ENCODE measurements at regions not wholly inside any gene's neighbourhood (a gene's known extent, or its start where the extent isn't known, plus 50 kb on each side); places are given as distances from the start of the nearest gene placed in this dataset.
A peak's percentile ranks its signal among the peaks of the same experiment; 100 is the strongest.

DNA sequence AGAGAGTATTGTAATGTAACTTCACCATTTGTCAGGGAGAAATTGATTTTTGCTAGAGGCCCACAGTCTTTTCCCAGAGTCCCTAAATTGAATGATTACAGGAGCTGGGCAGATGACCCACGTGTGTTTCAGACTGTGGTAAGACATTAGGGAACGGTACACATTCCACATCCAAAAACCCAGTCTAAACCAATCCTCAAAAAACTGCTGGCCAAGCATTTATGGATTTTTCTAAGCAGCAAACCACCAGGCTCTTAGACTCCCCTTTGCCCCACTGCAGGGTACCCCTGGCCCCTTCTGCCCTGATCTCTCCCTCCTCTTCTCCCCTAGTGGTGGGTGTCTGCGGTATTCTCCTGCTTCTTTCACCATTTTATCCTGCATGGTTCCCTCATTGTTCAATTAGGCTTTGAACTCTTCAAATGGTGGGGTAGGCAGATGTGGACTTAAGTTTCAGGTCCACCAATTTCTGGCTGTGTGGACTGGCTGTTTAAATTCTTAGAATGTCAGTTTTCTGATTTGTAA is 135.5 kb upstream of the SORCS3 start:
- DNase-seq: no peak

DNA sequence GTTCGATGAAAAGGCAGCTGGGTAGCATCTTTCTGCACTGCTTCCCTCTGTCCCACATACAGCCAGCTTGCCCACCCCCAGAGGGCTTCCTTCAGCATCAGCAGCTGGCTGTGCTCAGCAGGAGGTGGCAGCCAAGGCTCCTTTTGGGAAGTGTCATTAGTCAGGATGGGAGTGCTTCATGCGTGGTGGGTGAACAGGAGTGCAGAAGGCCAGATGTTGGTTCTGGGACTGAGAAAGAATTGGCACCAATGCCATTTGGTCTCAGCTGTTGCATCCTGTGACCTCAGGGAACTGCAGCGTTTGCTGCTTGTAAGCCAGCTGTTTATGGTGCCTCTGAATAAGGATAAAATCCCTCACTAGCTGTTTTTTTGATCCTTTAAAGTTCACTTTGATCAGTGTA is 131.1 kb upstream of the SORCS3 start:
- DNase-seq: no peak

DNA sequence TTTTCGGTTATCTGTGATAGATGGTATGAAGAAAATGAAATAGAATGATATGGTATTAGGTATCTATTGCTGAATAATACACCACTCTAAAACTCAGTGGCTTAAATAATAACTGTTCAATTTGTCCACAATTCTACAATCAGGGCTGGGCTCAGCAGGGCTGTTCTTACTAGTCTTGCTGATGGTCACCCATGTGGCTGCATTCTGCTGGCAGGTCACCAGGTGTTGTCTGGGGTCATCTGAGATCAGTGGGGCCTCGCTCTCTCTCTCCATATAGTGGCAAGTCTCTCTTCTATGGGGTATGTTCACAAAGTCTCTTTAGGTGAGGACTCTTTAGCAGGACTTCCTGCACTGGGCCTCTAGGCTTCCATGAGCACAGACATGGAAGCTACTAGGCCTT is 130.4 kb upstream of the SORCS3 start:
- DNase-seq: no peak

DNA sequence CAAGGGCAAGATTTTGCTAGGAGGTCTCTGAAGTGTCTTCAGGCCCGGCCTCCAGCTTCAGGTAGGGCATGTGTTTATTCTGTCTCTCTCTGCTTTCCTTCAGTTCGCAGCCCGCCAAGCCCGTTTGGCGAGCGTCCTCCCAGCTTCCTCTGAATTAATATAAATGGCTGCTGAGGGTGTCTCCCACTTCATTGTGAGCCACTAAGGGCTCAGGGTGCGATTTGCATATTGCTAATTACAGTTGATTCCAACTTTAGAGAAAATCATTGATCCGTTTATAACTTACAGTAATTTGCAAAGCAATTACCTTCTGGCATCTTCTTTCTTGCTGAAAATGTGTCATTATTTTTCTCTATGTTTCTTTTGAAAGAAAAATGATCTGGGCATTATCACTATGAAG is 128.3 kb upstream of the SORCS3 start:
- no peak for DNase-seq

DNA sequence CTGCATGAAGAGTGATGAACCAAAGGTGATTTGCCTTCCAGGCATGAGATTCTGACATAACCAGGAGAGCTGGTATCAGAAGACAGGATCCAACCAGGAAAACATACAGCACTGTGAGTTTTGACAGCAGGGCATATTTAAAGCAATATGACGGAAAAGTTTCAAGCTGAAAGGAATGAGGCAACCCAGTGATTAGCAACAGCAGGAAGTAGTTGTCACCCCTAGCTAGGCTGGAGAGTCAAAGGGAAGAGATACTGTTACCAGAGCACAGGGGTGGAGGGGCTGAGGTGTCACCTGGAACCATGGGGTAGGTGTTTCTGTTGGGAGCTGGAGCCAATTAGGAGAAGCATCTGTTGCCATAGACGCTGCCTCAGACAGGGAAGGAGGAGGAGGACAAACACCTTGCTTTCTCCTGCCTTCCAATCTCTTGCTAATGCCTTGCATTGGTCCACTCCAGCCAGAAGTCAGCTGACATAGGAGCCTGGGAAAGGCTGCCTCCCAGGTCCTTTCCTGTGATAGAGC is 125.4 kb upstream of the SORCS3 start:
- DNase-seq: no peak

DNA sequence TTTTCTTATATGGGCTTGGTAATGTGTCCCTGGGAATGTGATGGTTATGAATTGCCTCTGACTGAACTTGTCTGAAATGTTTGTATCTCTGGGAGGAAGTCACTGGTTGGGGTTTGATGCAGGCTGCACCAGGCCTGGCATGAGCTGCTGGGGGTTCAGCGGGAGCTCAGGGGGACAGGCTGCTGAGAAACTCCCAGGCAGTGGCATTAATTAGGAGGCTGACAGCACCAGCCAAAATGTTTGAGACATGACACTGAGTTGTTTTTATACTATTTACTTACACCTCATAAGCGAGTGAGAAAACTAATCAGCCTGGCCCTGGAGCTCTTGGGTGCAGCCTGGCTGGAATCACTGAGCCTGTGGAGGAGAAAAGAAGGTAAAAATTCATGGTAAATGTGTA is 124.1 kb upstream of the SORCS3 start:
- DNase-seq: no peak

DNA sequence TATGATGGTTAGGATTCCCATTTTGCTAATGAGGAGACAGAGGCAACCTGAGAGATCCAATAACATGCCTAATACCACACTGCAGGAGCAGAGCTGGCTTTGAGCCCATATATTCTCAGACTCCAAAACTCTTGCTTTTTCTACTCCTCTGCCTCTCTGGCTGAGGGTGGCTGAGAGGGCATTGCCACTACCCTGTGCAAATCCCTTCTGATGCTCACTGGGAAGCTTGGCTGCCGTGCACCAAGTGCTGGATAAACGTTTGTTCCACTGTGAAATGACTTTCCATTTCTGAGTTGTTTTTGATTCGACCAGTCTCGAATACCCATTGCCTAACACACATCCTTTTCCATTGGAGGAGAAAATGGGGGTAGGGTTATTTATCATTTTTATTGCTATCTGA is 123.1 kb upstream of the SORCS3 start:
- DNase-seq: no peak

DNA sequence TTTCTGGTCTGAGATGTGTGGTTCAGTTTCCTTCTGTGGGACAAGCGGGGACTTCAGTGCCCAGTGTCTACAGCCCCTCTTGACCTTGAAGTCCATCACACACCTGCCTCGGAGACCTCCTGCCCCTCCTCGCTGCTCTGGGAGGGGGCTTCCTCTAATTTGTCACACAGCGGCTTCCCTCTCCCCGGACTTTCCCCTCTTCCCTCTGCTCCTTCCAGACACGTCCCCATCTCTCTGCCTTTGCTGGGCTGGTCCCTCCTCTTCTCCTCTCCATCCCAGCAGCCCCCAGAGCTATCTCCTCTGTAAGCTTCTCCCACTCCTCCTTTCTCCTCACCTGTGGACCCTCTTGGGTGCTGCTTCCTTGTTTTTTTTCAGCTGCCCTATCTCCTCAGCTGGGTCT is 122.2 kb upstream of the SORCS3 start:
- DNase-seq: no peak

DNA sequence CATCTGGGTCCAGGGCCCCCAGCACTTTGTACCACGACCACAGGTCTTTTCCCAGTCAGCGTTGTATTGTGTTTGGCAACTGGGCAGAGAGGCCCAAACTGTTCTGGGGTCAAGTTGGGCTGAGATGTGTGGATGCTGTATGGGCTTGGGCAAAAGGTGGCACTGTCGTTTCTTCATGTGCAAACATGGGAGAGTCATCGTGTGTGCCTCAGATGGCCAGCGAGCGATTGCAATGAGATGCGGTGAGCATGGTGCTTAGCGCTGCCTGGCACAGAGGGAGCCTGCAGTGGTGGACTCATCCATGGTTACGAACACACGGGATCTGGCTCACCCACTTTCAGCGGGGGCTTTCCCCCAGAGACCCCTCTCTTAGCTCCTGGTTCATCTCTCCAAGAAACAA is 120.4 kb upstream of the SORCS3 start:
- no peak for DNase-seq

DNA sequence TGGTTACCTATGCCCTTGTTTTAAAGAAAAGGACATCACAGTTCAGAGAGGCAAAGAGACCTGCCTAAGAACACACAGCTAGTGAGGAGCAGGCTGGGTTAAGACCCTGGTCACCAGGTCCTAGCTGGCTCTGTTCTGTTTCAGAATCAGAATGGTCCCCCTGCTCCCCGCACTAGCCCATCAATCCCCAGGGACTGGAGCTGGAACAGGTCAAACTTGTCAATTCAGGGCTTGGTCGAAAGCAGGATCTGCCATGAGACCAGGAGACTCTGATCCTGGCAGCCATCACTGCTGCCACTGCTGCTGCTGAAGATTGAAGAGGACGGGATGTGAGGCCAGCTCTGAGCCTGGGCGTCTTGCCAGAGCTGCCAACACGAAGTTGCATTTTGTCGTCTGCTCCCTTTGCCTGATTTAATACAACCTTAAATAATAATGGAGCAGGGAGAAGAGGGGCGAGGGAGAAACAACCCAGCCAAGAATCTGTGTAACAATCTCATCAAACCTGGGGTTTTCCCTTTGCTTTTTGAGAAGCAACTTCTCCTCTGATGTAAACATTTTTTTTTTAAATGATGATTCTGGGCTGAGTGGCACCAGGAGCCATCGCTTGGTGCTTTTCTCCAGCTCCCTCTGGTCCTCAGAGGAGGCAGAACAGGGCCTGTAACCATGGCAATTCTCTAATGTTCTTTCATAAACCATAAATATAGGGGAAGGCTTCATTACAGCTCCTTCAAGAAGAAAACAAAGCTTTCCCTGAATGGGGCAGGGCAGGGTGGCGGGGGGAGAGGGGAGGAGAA is 119.0 kb upstream of the SORCS3 start:
- peak in 1 of 2 donors; percentile 13 for DNase-seq

DNA sequence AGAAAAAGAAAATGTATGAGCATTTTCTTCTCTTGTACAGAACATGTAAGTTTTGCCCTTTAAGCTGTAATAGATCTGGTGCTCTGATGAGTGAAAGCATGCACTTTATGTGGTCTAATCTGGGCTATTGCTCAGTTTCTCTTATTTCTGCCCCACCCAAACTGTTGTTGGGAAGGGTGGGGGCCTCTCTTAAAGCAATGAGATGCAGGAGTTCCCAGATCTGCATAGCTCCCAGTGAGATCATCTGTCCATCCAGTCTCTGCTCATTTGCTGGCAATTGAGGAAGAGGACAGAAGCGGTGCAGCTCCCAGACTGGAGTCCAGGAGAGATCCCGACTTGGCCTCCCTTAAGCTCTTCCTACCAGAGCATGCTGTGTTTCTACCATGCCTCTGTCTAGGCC is 114.9 kb upstream of the SORCS3 start:
- no peak for DNase-seq

DNA sequence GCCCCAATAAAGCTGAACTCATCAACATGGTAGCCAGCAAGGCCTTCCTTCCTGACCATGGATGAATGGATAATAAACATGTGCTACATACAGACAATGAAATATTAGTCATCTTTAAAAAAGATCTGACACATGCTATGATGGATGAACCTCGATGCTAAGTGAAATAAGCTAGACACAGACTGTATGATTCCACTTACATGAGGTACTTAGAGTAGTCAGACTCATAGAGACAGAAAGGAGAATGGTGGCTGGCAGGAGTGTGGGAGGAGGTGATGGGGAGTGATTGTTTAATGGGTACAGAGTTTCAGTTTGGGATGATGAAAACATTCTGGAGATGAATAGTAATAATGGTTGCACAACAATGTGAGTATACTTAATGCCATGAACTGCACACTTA is 114.1 kb upstream of the SORCS3 start:
- no peak for DNase-seq

DNA sequence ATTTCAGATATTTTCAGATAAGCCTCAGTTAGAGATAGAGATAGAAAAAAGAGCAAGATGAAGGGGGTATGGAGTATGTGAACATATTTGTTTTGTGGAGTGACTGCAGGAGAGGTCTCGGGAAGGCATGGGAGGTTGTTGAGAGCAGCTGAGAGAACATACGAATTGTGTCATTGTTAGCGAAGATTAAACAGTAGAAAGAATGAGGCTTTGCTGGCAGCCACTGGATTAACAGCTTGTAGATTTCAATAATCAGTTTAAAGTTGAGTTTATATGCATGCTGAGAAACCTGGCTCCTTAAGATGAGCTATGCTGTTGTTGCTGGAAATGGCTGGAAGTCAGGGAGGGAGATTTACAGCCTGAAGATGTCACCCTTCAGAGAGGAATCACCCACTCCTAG is 100.9 kb upstream of the SORCS3 start:
- DNase-seq: no peak

DNA sequence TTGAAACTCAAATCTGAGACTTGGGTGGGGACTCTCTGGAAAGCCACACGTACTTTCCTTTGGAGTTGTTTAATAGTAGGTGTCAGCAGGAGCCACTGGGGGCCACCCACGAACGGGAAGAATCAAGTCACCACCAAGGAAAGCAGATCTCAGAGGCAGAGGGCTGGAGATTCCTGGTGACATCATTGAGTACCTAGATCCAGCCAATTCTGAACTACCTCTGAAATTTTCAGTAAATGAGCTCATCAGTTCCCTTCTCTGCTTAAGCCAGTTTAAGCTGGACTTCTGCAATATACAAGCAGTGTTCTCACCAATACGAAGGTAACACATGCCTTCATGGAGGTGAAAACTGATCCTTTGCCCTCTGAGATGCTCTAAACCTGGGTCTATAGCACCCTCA is 99.3 kb upstream of the SORCS3 start:
- no peak for DNase-seq

DNA sequence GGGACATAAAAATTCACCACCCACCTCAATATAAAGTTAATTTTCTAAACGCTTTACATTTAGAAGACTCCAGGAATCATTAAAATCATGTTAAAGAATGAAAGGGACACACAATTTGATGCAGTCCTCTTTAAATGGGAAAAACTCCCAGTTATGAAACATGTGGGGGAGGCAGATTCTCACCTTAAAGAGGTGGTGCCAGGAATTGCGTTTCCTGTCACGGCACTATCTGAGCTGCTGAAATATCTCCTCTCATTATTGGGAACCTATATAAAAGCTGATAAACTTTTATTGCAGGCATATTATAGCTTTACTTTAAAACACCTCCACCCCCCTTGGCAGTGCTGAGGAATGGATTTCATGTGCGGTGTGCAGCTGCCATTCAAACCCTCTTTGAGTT is 94.8 kb upstream of the SORCS3 start:
- no peak for DNase-seq

DNA sequence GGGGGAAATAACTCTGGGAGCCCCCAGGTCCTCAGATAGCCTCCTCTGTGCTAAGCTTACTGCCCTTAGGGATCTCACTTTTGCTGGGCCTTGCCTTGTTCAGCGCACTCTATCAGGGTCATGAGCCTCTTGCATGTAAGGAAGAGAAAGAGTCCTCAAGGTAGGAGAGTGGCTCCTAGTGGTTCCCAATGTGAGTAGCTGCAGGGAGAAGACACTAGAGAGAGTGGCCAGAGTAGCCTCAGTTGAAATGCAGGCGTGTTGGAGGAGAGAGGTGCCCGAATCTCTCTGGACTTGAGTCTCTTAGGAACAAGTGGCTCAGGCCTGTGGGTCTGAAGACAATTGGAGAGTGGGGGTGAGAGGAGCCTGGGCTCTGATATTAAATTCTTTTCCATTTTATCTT is 94.3 kb upstream of the SORCS3 start:
- no peak for DNase-seq

DNA sequence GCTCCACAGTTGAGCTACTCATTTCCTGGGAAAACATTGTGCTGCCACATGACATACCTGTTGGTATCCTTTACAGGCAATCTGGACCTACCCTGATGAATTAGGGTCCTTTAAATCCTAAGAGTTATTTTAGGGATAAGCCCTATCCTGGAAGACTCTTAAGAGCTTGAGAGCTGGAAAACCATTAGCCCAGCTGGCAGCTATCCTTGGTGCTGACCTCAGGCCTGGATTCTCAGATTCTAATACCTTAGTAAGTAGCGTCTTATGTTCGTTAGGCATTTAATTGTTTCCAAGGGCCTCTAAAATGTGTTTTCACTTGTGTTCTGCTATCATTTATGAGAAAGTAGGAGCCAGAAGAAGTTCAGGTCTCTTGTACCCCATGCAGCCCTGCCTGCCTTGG is 93.0 kb upstream of the SORCS3 start:
- no peak for DNase-seq

DNA sequence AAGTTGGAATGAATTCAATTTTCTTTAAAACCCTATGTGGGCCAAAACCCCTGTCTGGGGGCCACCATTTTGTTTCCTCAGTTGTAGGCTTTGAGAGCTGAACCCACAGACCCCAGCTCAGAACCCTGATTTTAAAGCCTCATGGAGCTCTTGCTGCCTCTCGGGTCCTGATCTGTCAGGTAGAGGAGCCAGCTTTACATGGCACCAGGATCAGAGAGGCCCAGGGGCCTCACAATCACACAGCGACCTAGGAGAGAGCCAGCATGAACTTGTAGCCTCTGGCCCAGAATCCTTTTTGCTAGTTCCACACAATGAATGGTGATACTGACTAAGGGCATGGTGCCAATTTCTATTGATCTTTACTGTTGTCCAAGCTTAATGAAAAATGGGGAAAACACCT is 84.3 kb upstream of the SORCS3 start:
- DNase-seq: no peak

DNA sequence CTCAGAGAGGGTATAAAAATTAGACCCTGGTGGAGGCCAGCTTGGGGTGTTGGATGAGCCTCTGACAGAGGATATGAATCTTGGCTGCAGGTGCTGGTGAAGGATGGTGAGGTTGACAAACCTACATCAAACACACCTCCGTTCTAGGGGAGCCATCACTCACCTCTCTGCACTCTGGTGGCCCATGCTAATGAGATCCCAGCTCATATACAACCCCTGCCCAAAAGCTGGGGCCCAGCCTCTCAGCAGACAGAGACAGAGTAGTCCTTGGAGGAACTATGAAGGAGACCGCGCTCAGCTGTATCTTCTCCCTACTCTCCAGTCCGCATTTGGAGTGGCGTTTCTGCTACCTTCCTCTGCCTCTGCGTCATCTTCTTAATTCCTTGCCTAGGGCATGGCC is 83.1 kb upstream of the SORCS3 start:
- DNase-seq: no peak

DNA sequence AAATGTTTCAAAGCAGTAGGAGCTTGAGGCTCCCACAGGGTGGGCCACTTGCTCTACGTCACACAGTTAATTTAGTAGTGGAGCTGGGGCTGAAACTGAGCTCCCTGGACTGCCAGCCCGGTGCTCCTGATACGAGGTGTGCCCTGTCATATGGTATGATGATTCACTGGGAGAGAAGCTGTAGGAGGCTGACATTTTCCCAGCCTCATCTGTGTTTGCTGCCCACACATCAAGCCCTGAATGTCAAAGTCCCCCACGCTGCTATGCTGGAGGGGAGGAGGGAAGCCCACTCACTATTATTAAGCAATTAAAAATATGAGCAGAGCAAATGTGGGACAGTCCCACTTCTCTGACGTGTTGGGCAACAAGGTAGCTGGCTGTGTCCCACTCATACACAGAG is 81.2 kb upstream of the SORCS3 start:
- no peak for DNase-seq

DNA sequence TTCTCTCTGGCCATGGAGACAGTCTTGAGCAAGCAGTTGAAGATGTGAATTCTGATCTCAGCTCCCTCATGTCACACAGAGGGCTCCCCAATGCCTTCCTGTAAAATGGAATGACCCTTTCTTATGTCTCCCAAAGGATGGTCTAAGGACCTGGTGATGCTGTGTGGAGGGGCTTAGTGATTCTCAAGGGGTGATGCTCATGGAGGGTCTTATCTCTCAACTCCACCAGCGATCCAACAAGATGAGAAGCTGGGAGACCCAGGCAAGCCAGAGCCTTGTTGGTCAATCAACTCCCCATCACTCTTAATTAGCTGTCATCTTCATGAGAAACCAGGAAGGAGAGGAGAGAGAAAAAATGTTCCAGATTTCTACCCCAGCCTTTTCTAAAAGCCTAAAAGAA is 78.0 kb upstream of the SORCS3 start:
- no peak for DNase-seq

DNA sequence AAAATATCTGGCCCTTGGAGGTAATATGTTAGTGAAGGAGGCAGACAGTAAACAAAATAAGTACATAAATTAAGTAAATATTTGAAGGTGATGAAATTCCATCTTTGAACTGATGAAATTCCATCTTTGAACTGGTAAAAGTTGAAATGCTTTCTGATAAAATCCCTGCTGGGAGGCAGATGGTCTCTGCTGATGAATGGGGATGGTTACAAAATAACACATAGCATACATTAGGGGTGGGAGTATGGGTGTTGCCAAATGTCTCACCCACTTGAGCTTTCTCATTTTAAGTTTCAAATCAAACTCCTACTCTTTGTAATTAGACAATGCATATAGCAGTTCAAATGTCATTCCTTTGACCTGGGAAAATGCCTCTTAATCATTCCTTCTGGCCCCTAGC is 77.5 kb upstream of the SORCS3 start:
- DNase-seq: no peak

DNA sequence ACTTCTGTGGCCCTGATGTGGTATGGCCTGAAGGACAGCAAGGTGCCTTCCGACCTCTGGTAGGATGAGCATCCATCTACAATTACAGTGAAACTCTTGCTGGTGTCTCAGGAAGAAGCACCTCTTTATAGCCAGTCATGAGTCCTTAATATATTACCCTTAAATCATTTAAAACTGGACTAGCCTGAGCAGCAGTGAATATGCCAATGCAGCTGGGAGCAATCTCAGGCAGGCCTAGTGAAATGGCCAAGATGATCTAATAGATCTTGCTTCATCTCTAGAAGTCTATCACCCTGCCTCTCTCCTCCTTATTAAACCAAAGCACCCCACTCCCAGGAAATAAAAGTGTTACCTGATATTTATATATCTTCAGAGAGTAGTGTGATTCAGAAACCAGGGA is 66.7 kb upstream of the SORCS3 start:
- DNase-seq: no peak

DNA sequence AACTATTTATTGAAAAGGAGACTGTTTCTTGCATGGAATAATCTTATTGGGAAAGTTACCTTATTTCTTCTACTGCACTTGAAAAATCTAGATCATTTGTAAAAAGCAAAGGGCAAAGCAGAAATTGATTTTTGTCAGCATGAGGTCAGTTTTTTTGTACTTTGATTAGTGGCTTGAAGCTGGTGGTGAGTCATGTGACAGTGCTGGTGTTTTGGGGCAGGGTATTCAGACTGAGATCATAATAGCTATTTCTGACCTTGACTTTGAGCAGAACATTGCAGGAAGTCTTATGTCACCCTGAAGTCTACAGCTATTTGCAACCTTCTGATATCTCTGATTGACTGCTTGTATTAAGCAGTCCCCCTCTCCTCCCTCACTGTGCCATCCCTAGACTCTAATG is 66.3 kb upstream of the SORCS3 start:
- no peak for DNase-seq

DNA sequence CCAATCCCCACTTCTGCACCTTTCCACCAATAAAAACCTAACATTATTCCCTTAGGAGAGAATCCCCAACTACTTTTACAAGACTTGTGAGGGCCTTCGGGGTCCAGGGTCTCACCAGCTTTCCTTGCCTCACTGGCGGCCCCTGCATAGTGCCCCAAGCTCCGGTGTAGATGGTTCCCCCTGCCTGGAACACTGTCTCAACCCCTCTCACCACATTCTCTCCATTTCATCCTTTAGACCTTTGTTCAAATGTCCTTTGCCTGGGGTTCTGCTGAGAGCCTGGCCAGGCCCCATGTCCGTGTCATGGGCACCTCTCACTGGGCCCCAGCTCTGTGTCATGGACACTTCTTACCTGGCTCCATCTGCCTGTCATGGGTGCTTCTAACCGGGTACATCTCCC is 64.5 kb upstream of the SORCS3 start:
- no peak for DNase-seq

Measured in hippocampal formation (tissue), 2 donors.